GM18868 (cell line): ENCODE measurements at regions not wholly inside any gene's neighbourhood (a gene's known extent, or its start where the extent isn't known, plus 50 kb on each side); places are given as distances from the start of the nearest gene placed in this dataset.

Experiments used
- ATAC-seq: cut with Tn5 transposase; IDR thresholded peaks from one replicate; pipeline ENCODE4 v1.9.1; 2021; ENCODE audit warnings: mild to moderate bottlenecking, moderate library complexity; ENCODE audit not compliant: unreplicated experiment

DNA sequence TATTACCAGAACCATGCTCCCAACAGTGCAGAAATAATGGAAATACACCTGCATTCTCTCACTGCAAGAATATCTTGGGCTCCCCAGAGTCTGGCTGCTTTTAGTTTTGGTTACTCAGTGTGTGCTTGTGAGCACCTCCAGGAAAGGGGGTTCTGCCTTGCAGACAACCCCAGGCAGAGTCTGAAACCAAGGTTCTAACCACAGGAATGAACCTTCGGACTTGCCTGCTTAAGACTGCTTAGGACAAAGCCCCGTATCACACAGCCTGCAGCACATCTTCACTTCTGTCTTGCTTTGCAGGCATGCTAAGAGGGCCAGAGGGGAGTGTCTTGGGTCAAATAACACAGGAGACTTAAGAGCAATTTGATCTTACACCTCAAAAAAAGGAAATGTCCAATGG lies 94.8 kb upstream of the SPATA31C2 start:
- ATAC-seq, result no peak

DNA sequence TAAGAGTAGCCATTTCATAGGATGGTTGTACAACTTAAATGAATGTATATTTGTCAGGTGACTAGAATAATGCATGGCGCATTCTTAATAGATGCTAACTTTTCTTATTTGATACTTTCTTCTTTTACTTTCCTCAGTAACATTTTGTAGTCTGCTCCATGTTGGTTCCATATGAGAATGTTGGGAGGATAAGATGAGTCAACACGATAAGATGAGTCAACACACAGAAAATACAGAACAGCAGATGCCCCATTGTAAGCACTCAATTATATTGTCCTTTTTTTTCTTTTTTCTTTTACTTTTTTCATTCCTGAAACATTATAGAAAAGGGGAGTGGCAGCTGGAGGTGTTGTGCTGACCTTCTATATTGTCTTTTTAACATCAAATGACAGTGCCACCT lies 92.3 kb upstream of the SPATA31C2 start:
- ATAC-seq, result no peak

DNA sequence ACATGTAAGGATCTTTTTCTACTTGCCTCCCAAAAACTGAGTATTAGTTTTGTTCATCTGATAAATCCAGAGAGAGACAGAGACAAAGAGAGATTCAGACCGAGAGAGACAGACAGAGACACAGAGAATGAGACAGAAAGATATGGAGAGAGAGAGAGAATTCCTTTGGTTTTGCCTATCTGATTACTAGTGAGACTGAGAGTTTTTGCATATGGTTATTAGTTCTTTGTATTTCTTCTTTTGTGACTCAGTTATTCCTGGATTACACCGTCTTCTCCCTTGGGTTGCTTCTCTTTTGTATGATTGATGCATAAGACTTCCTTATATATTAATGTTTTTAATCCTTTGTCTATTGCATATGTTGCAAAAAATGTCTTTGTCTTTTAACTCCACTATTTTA lies 91.2 kb upstream of the SPATA31C2 start:
- ATAC-seq, result no peak

- no peak for ATAC-seq
Measured at GRCh38 chr9:88224938-88225337, 86.7 kb upstream of the SPATA31C2 start.

DNA sequence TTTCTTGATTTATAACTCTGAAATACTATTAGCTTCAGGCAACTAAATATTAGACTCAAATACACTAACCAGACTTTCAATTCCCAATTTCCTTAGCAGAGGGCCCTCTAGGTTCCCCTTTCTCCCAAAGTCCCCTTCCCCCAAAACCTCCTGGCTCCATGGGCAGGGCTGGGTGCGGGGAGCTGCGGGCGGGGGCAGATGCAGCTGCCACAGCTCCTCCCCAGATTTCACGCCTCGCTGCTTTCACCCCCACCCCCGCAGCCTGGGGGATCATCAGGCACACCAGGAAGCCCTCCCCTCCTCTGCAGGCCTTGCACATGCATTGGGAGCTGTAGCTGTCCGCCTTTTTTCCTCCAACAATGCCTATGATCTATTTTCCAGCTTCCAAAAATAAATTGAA lies 82.8 kb upstream of the SPATA31C2 start:
- no peak for ATAC-seq

DNA sequence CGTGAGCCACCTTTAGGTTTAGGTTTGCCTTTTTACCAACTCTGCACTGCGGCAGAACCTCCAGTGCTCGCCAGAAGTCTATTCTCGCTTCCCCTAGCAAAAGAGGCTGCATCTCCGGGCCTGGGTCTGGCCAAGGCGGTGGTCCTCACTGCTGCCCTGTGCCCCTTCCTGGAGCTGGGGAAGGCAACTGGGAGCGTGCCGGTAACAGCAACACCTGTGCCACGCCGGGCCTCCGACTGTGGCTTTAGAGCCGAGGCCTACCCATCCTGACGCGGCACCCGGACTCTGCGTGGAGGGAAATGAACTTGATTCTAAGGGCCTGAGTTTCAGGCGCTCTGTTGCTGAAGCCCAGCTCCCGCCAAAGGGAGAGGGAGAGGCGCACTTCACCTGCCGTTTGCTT lies 82.4 kb upstream of the SPATA31C2 start:
- no peak for ATAC-seq

DNA sequence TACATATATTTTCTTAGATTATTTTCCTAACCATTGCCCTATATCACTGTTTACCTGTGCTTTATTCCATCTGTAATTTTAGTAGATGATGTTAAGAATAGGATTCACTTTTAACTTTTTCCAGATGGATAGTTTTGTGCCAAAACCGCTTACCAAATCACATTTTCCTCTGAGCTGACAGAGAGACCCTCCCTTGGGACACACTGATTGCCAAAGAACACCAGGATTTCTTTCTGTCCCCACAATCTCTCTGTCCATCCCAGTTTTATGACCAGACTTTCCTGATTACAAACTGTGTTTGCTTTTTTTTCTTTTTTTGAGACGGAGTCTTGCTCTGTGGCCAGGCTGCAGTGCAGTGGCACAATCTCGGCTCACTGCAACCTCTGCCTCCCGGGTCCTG lies 81.3 kb upstream of the SPATA31C2 start:
- ATAC-seq, result no peak

- no peak for ATAC-seq
Measured at GRCh38 chr9:88218726-88219125, 80.5 kb upstream of the SPATA31C2 start.

DNA sequence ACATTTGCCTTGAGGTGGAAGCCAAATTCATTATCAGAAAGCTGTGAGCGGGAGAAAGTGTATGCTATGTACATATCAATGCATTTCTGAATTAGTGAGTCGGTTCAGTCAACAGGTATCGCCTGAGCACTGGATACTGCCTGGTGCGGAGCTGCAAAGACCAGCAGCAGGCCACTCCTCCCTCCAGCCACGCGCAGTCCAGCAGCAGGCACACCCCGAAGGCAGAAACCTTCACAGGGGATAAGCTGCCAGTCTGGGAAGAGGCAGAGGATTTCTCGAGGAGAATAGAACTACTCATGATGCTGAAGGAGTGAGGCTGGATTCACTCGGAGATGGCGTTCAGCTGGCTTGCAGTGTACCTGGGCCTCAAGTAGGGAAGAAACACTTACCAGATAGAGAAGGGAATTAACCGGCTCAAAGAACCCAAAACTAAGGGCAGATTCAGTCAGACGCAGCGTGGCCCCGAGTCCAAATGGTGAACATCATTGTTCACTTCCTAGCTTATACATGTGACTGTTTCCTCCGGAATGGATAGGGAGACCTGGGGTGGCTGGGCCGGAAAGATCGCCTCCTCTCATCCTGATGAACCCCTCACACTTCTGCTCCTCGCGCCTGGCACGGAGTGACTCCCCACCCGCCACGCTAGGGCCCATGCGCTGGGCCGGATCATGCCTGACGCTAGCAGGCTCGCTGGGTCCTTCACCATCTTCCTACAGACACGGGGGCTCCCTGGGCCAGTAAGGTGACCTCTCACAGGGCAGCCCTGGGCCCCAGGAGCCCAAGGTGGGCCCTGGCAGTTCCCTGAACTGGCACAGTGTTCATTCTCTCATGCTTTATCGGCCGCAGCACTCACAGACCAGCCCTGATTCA lies 78.1 kb upstream of the SPATA31C2 start:
- ATAC-seq, result no peak

- no peak for ATAC-seq
Measured at GRCh38 chr9:88215196-88216125, 77.2 kb upstream of the SPATA31C2 start.

- no peak for ATAC-seq
Measured at GRCh38 chr9:88202321-88202720, 64.0 kb upstream of the SPATA31C2 start.

DNA sequence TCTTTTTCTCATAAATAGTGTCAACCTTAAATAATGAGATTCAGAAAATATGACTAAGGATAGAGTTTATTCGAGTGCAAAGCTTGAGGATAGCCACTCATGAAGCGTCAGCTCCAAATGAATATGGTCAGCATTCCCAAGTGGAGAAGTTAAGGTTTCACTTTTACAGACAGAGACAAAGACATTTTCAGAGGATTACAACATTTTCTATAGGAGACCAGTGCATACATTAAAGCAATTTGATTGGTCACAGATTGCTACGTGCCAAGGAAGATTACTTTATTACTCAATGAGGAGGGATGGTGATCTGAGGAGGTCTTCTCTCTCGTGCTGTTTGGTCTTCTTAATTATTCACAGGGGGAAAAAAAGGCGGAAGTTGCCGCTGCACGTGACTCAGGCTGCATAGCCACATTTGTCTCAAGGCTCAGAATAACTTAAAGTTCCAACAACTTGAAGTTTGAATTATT lies 60.1 kb upstream of the SPATA31C2 start:
- no peak for ATAC-seq

DNA sequence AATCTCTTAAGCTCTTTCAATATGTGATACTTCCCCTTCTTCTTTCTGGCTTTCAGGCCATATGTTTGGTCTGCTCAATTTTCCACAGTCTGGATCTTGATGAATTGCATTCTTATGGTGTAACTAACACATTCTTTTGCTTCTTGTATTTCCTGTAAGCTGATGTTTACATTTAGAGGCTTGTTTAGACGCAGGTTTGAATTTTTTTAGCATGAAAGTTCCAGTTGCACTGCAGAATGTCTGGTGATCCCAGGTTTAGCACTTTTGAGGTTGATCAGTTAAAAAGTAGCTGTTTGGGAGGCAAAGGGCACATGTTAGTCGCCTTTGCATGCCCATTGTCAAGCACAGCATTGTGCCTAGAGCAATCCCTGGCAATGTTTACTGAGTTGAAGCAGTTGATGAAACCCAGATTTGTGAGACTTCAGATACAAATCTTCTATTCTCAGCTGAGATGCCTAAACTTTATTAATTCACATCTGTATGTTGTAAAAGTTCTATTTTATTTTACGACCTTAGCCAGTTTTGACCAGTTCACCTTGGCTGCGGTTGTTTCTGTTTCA lies 59.6 kb upstream of the SPATA31C2 start:
- no peak for ATAC-seq

DNA sequence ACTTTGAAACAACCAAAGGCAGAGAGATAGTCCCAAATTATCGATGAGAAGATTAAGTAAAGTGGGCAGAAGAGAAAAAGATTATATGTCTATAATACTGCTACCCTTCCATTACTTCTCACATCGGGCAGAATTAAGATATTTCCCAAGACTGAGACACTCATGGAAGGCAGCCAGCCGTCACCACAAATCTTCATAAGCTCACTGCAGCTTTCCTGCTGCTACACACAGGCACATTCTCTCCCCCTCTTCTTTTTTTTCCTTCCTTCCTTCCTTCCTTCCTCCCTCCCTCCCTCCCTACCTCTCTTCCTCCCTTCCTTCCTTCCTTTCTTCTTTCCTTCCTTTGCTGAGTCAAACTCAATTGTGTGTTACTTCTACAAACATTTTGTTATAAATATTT lies 58.7 kb upstream of the SPATA31C2 start:
- ATAC-seq, result no peak

- no peak for ATAC-seq
Measured at GRCh38 chr9:88196142-88196790, 58.0 kb upstream of the SPATA31C2 start.

- no peak for ATAC-seq
Measured at GRCh38 chr9:88193766-88194165, 55.5 kb upstream of the SPATA31C2 start.

DNA sequence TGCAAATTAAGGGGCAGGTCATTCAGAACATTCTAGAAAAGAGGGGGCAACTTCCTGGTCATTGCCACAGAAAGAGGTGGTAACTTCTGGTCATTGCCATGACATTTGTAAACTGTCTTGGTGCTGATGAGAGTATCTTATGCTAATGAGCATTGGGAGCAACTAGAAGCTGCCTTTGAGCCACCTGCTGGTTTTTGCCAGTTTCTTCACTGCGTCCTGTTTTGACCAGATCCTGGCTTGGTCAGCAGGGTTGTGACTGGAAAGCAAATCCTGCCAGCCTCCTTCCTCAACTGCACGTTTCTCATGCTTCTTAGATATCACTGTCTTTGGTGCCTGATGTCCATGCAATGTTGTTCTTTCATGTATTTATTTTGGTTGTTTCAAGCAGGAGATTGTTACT lies 53.2 kb upstream of the SPATA31C2 start:
- ATAC-seq, result no peak

DNA sequence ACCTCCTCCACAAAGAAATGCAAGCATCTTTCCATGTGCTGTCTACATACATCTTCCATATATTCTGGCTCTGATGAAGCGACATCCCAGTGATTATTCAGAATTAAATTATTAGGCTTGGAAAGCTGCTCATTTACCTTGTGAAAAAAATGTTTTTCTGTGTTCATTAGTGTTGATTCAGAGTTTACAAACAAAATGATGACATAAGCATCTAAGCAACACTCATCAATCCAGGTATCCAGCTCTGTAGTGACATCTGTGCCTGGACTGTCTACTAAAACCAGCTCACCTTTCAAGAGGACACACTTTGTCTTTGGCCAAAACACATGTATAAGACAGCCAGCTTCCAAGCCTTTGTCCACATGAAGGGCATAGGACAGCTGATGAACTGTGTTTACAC lies 51.1 kb upstream of the SPATA31C2 start:
- no peak for ATAC-seq
